GM19025 (cell line): ENCODE measurements at regions not wholly inside any gene's neighbourhood (a gene's known extent, or its start where the extent isn't known, plus 50 kb on each side); places are given as distances from the start of the nearest gene placed in this dataset.

ENCODE experiments used
- ATAC-seq: cut with Tn5 transposase; IDR thresholded peaks from one replicate; pipeline ENCODE4 v1.9.1; 2021; ENCODE audit warnings: mild to moderate bottlenecking, low read depth, moderate library complexity; ENCODE audit not compliant: unreplicated experiment

DNA sequence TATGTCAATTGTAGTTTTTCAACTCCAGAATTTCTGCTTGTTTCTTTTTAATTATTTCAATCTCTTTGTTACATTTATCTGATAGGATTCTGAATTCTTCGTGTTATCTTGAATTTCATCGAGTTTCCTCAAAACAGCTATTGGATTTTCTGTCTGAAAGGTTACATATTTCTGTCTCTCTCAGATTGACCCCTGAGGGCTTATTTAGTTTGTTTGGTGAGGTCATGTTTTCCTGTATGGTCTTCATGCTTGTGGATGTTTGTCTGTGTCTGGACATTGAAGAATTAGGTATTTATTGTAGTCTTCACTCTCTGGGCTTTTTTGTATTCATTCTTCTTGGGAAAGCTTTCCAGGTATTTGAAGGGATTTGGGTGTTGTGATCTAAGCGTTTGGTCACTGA is 85.6 kb downstream of the SNAPC1 start:
- no peak for ATAC-seq

GRCh38 chr14:61854898-61855297 is 92.7 kb downstream of the SNAPC1 start:
- ATAC-seq, result no peak

DNA sequence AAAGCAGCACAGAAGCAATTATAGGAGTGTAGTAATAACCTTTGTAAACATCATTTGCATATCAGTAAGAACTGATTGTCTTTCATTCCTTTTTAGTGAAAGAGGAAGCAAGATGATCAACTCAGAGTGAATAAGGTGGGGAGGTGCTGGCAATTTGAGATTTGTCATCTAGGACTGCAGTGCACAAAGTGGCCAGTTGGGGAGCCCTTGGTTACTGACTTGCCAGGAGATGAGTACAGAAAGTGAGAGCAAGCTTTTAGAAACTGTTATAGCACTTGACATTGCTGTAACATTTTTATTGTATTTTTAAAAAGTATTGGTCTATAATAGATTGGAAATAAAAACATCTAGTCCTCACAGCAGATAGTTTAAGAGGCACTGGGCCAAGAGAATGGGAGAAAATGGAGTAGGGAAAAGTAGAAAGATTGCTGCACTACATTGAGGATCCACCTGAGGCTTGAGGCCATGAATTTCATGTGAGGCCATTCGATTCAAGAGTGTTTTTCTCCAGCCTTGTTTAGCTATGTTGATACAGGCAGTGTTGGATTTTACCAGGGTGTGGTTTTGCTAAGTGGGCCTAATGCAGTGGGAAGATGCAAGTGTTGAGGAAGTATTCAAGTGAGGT is 98.2 kb downstream of the SNAPC1 start:
- peak; percentile 99 for ATAC-seq

DNA sequence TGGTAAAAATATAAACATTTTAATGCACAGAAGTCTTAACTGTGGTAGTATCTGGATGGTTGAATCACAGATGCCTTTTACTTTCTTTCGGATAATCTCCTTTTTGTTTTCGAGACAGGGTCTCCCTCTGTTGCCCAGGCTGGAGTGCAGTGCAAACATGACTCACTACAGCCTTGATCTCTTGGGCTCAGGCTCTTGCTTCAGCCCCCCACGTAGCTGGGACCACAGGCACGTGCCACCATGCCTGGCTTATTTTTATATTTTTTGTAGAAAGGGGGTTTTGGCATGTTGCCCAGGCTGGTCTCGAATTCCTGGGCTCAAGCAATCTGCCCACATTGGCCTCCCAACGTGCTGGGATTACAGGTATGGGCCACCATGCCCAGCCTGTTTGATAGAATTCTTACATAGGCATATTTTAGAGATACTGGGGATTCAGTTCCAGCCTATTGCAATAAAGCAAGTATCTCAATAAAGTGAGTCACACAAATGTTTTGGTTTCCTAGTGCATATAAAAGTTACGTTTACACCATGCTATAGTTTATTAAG is 99.2 kb downstream of the SNAPC1 start:
- ATAC-seq, result no peak

- ATAC-seq, result no peak
Measured at GRCh38 chr14:61864329-61864898, 102.2 kb downstream of the SNAPC1 start.

GRCh38 chr14:61866932-61867920 is 105.0 kb downstream of the SNAPC1 start:
- no peak for ATAC-seq

DNA sequence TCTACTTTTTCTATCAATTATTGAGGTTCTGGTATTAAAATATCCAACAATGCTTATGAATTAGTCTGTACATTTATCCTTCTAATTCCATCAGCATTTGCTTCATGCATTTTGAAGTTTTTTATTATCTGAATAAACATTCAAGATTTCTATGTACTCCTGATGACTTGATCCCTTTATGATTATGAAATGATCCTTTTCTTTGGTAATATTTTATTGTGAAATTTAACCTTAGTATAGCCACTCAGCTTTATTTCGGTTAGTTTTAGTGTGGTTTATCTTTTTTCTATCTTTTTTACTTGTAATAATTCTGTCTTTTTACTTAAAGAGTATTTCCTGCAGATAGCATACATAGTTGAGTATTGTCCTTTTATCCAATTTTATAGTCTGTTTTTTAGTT is 106.6 kb downstream of the SNAPC1 start:
- no peak for ATAC-seq

GRCh38 chr14:61870163-61870562 is 107.9 kb downstream of the SNAPC1 start:
- ATAC-seq, result no peak

GRCh38 chr14:61872452-61872851 is 110.2 kb downstream of the SNAPC1 start:
- ATAC-seq, result peak; percentile 71

DNA sequence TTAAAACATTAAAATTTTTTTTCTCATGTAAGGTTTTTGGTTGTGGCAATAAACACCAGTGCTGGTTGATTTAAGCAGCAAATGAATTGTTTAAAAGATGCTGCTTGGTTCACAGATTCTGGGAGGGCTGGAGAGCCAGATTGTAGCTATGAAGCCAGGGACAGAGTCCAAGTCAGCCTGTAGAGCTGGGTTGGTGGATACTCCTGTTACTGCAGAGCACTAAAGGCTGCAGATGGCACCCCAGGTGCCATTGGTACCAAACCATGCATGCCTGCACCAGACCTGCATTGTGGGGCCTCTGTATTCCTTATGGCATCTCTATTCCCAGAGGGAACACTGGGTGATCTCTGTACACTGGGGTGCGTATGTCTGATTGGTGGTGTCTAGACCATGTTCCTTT is 113.3 kb downstream of the SNAPC1 start:
- no peak for ATAC-seq

DNA sequence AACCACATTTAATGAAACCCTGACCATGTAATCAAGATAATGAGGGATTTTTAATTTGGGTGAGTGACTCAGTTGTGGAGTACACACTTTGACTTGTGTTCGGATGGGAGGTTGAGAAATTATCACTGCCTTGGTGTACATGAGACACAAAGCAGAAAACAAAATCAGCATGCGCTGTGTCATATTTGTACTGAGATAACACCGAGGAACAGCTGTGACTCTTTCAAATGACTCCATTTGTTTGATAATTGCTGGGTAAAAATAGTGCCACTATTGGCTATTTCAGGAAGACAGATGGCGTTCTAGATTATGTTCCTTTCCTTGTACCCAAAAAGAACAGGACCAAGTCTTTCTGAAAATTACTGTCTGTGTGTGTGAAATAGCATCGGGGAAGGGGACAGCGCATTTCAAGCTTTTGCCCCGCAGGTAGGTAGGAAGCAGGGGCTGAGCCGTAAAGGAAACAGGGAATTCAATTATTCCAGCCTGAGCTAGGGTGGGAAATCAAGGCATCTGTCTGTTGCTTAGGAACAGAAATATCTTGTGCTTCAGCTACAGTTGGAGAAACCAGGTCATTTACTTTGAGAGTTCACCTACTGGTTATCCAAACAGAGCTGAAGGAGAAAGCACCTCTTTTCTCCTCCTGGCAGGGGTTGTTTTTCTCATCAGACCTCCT is 114.3 kb downstream of the SNAPC1 start:
- no peak for ATAC-seq

DNA sequence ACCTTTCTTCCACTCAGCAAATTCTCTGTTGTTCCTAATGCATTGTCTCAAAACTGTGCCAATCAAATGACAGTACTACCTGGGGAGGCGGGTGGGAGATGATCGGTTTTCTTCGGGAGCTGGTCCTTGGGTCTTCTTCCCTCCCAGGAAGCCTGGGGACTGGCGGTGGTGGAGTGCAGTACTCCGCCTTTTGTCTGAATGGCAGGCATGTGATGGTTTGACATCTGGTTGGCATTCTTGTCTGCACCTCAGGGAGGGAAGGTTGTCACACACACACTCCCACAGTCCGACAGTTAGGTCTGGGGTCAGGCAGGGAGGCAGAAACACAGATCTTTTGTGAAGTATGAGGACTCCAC is 114.8 kb downstream of the SNAPC1 start:
- no peak for ATAC-seq

DNA sequence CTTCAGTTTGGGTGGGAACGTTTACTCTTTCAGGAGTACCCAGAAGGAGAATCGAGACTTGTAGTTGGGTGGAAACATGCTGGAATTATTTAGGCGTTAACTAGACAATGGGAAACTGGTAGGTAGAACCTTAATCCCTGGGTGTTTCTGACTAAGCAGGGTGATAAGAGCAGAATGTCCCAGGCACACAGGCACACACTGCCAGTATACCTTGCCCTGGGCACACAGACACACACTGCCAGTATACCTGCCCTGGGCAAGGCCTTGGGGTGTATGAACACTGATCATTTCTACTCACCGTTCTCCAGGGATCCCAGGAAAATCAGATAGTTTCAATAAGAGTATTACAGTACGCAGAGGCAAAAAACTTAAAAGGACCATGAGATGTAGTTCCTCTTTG is 115.5 kb downstream of the SNAPC1 start:
- no peak for ATAC-seq

GRCh38 chr14:61878931-61879330 is 116.7 kb downstream of the SNAPC1 start:
- no peak for ATAC-seq

DNA sequence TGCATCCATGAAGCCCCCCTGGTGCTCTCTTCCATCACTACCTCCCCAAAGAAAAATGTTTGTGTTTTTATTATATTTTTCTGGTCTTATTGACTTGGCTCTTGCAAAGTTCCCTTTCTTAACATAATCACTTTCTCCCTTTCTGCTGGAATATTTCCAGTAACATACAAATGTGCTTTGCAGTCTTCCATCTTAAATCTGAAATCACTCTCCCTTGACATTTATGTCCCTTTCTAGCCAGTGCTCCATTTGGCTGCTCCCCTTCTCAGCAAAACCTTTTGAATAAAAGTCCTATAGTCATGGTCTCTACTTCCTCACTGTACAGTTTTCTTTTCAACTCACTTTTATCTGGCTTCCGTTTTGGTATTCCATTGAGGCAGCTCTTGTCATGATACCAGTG is 118.8 kb downstream of the SNAPC1 start:
- ATAC-seq, result no peak

DNA sequence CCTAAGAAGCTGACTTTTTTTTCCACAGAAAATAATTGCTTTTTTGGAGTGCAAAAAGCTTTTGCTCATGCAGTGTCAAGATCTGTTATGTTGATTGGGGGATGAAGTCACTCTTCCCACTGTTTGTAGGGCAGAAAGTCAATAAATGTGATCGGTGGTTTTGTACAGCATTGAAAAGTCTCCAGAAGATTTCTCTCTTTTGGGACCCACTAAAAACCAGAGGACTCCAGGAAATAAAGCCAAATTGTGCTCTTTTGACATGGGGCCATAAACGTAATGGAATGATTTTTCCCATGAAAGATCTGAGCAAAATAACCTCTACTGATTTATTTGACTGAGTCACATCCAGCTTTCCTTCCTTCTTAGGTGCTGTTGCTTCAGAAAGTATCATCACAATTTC is 122.5 kb downstream of the SNAPC1 start:
- ATAC-seq, result no peak

DNA sequence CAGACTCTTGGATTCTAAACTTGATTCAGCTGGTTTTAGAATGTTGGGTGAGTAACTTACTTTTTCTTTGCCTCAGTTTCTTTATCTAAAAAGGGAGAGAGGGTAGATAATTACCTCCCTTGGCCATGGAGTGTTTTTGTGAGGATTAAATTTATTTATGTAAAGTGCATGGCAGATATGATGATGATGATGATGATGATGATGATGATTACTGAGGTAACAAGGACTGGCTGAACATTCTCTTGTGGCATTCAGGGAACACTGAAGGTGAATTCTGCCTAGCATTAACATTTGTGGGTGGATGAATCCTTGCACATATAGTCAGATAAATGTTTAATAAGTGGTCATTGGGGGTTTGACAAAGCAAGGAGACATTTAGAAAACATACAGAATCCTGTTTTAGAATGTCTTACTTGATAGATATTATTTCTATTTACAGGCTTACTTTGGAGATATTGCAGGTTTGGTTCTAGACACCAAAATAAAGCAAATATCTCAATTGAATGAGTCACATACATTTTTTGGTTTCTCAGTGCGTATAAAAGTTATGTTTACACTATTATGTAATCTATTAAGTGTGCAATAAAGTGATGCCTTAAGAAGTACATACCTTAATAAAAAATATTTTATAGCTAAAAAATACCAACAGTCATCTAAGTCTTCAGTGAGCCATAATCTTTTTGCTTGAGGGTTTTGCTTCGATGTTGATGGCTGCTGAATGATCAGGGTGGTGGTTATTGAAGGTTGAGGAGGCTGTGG is 123.2 kb downstream of the SNAPC1 start:
- no peak for ATAC-seq

DNA sequence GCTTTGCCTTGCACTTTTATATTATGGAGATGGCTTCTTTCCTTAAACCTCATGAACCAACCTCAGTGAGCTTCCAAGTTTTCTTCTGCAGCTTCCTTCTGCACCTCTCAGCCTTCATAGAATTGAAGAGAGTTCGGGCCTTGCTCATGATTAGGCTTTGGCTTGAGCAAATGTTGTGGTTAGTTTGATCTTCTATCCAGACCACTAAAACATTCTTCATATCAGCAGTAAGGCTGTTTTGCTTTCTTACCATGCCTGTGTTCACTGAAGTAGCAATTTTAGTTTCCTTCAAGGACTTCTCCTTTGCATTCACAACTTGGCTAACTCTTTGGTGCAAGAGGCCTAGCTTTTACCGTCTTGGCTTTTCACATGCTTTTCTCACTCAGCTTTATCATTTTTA is 125.4 kb downstream of the SNAPC1 start:
- ATAC-seq, result no peak

GRCh38 chr14:61889914-61890351 is 127.7 kb downstream of the SNAPC1 start:
- ATAC-seq, result peak; percentile 99

DNA sequence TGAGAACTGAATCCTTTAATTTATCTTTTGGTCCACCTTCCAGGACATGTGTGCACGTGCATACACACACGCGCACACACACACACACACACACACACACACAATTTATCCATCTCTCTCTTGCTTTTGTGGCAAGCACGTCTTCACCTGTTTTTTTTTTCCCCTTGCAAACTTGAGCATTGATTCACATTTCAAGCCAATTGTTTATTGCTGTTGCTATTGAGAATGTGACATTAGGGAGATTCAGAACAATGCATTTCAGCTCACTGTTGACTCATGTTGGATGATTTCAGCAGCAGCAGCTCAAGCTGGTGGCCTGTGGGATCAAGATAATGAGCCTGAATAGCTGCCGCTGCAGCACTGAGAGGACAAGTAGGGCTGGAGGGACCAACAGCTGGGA is 128.9 kb downstream of the SNAPC1 start:
- ATAC-seq, result no peak
